ENCODE measurements at regions not wholly inside any gene's neighbourhood (a gene's known extent, or its start where the extent isn't known, plus 50 kb on each side); places are given as distances from the start of the nearest gene placed in this dataset.

GRCh38 chr5:173429489-173430150, 101.4 kb upstream of the STC2 start:
- H3K4me2 ChIP-seq (ENCODE audit: low read length): no peak overlapping the region
- ChIA-PET CTCF (no interaction called here), POLR2A (ENCODE audit: unreplicated experiment) (no interaction called here)
- H3K9ac ChIP-seq (ENCODE audit: low read length): no peak overlapping the region
- H3K27ac ChIP-seq (ENCODE audit: low read length): no peak overlapping the region
- no peaks in the 10 kb centered on the region for H3K9me2 ChIP-seq (replicated peaks; ENCODE audit: low read length)
- H3F3A ChIP-seq (ENCODE audit: low read length, unreplicated experiment): no peaks in the 10 kb centered on the region
- ATAC-seq (peak; percentile 68), DNase-seq (peak; percentile 42)
- no TSS peak for BruUV-seq (replicated peaks)
- intact Hi-C loops (cut with micrococcal nuclease): no loop called here
- no peak overlapping the region for H3K4me3 ChIP-seq (ENCODE audit: low read length)
- H4K20me1 ChIP-seq (ENCODE audit: low read length): no peaks in the 10 kb centered on the region
- TF ChIP-seq CTCF (conservative IDR thresholded peaks at IDR 0.05; ENCODE audit: low read depth, low read length) (no peak), EZH2phosphoT487 (IDR thresholded peaks at IDR 0.05; ENCODE audit: borderline replicate concordance, low read length) (no peak), EZH2 (IDR thresholded peaks at IDR 0.05; ENCODE audit: low read length, unreplicated experiment) (no peak)
- no peaks in the 10 kb centered on the region for H3K79me2 ChIP-seq (ENCODE audit: low read length)
- H2AFZ ChIP-seq (ENCODE audit: low read length): no peak overlapping the region
- no peaks in the 10 kb centered on the region for H3K36me3 ChIP-seq (ENCODE audit: low read depth, low read length)
- no peaks in the 10 kb centered on the region for H3K9me3 ChIP-seq (ENCODE audit: low read length)
- H3K4me1 ChIP-seq (ENCODE audit: insufficient read depth, low read length): 0 out of 2 replicates have a peak, but pooled peaks cover 6% of the 10 kb centered on the region
- H3K27me3 ChIP-seq (ENCODE audit: low read length): no peaks in the 10 kb centered on the region

DNA sequence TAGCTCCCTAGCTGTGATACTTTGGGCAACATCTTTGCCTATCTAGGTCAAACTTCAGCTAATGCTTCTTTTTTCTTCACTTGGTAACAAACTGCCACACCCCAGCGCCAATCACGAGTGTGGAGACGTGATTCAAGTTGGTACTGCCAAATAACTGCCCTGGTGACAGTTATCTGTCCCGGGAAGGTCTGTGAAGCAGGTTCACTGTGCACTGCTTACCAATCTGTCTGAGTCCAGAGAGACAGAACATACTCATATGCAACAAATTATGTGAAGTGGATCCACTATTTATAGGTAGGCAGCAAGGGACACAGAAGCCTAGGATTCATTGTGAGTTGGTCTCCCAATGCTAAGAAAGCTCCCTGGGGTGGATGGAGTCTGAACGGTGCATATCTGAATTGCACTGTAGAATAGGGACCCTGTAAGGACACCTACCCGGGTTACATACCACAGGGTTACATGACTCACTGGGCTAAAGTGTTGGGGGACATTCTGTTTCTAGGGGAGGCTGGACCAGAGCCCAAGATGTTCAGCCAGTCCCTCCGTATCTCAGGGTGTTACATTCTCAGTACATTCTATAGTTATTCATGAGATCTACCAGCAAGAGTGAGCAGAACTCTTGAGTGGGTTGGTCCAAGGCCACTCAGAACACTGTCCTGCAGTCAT, 95.4 kb upstream of the STC2 start:
- Histone ChIP-seq H3K27me3 (ENCODE audit: low read length) (no peaks in the 10 kb centered on the region), H3K27ac (ENCODE audit: low read length) (no peak overlapping the region), H3K36me3 (ENCODE audit: low read depth, low read length) (no peaks in the 10 kb centered on the region), H3F3A (ENCODE audit: low read length, unreplicated experiment) (no peaks in the 10 kb centered on the region), H4K20me1 (ENCODE audit: low read length) (no peaks in the 10 kb centered on the region), H3K4me1 (ENCODE audit: insufficient read depth, low read length) (peaks cover 10% of the 10 kb centered on the region), H3K4me3 (ENCODE audit: low read length) (no peak overlapping the region), H3K4me2 (ENCODE audit: low read length) (no peak overlapping the region), H2AFZ (ENCODE audit: low read length) (no peak overlapping the region), H3K9me2 (replicated peaks; ENCODE audit: low read length) (no peaks in the 10 kb centered on the region), H3K9me3 (ENCODE audit: low read length) (no peaks in the 10 kb centered on the region), H3K9ac (ENCODE audit: low read length) (no peak overlapping the region), H3K79me2 (ENCODE audit: low read length) (no peaks in the 10 kb centered on the region)
- intact Hi-C loops (cut with micrococcal nuclease): no loop called here
- DNase-seq (no peak), ATAC-seq (no peak)
- ChIA-PET POLR2A (ENCODE audit: unreplicated experiment) (no interaction called here), CTCF (no interaction called here)
- TF ChIP-seq EZH2 (IDR thresholded peaks at IDR 0.05; ENCODE audit: low read length, unreplicated experiment): no peak
- TF ChIP-seq EZH2phosphoT487 (IDR thresholded peaks at IDR 0.05; ENCODE audit: borderline replicate concordance, low read length): no peak
- no peak for TF ChIP-seq CTCF (conservative IDR thresholded peaks at IDR 0.05; ENCODE audit: low read depth, low read length)
- no TSS peak for BruUV-seq (replicated peaks)

DNA sequence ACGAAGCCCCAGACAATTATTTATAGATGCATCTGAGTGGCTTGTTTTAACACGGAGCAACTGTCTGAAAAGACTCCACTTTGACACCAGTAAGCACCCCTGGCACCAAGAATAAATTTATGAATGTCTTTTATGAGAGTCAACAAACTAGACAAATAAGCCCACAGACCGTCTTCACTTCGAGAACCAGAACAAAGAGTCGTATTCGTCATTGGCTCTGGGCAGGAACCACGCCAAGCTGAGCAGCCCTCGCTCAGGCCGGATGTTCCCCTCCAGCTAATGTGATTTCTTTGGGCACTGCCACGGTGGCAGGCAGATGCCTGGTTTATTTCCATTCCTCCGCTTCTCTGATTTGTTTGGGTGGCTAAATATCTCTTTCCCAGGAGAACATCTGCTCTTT, 91.9 kb upstream of the STC2 start:
- H4K20me1 ChIP-seq (ENCODE audit: low read length): no peaks in the 10 kb centered on the region
- H3K79me2 ChIP-seq (ENCODE audit: low read length): no peaks in the 10 kb centered on the region
- peak; percentile 97 for ATAC-seq
- intact Hi-C loops (cut with micrococcal nuclease): loop anchor here (2.0 kb wide), 1 partner anchor 35 kb away; no protein-coding TSS in a partner anchor
- peak overlapping the region; percentile 43 for H3K4me2 ChIP-seq (ENCODE audit: low read length)
- H3K9me3 ChIP-seq (ENCODE audit: low read length): no peaks in the 10 kb centered on the region
- no peak for TF ChIP-seq CTCF (conservative IDR thresholded peaks at IDR 0.05; ENCODE audit: low read depth, low read length)
- TF ChIP-seq EZH2 (IDR thresholded peaks at IDR 0.05; ENCODE audit: low read length, unreplicated experiment): no peak
- TF ChIP-seq EZH2phosphoT487 (IDR thresholded peaks at IDR 0.05; ENCODE audit: borderline replicate concordance, low read length): no peak
- peak; percentile 78 for DNase-seq
- no peaks in the 10 kb centered on the region for H3K9me2 ChIP-seq (replicated peaks; ENCODE audit: low read length)
- H3K27me3 ChIP-seq (ENCODE audit: low read length): no peaks in the 10 kb centered on the region
- peaks cover 10% of the 10 kb centered on the region for H3K4me1 ChIP-seq (ENCODE audit: insufficient read depth, low read length)
- peak overlapping the region; percentile 46 for H3K27ac ChIP-seq (ENCODE audit: low read length)
- no TSS peak for BruUV-seq (replicated peaks)
- POLR2A ChIA-PET (ENCODE audit: unreplicated experiment): no interaction called here
- peak overlapping the region; percentile 71 for H2AFZ ChIP-seq (ENCODE audit: low read length)
- H3K4me3 ChIP-seq (ENCODE audit: low read length): no peak overlapping the region
- no peaks in the 10 kb centered on the region for H3F3A ChIP-seq (ENCODE audit: low read length, unreplicated experiment)
- CTCF ChIA-PET: interaction anchor here (1.0 kb wide), 1 partner anchor 91 kb away, joined by 6 read pairs; no protein-coding TSS in a partner anchor
- H3K36me3 ChIP-seq (ENCODE audit: low read depth, low read length): no peaks in the 10 kb centered on the region
- H3K9ac ChIP-seq (ENCODE audit: low read length): peak overlapping the region; percentile 32; the same call in 1 of the 2 replicates

All from PC-3 (cell line).